ENCODE measurements at regions not wholly inside any gene's neighbourhood (a gene's known extent, or its start where the extent isn't known, plus 50 kb on each side); places are given as distances from the start of the nearest gene placed in this dataset.

DNA sequence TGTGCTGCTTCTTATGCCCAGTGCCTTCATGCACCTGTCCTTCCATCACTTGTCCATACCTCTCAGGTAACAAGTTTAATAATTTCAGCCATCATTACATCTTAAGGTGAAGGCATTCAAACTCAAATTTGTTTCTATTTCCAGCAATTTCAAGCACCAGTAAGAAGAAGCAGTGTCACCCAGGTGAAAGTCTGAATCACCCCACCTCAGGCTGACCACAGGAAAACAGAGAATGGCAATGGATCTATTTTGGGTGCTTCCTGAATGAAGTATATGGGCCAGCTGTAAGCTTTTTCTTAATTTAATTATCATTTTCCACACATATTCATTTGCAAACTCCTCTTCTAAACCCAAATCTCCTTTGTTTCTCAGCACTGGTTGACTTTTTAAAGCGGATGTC, 372.7 kb upstream of the SOX11 start:
- no peaks in the 10 kb centered on the region for H3K27me3 Mint-ChIP-seq
- ChIA-PET POLR2A (ENCODE audit: partially characterized antibody) (no interaction called here), CTCF (ENCODE audit: partially characterized antibody) (no interaction called here)
- H3K27ac Mint-ChIP-seq = no peak overlapping the region
- no peak for DNase-seq
- no peaks in the 10 kb centered on the region for H3K4me1 ChIP-seq (ENCODE audit: insufficient read depth, low read length)
- peaks cover 0 to 10% (median 6%) of the 10 kb centered on the region in 8 donors for H3K9me3 Mint-ChIP-seq
- intact Hi-C loops (cut with micrococcal nuclease) = no loop called here
- no peaks in the 10 kb centered on the region for H3K9me3 ChIP-seq (ENCODE audit: control insufficient read depth in 1 of 2, low read length in 2 of 2)
- H3K36me3 Mint-ChIP-seq = no peaks in the 10 kb centered on the region
- no peak overlapping the region for H3K4me3 ChIP-seq (ENCODE audit: low read length in 2 of 2)
- H3K36me3 ChIP-seq (ENCODE audit: insufficient read depth, low read length) = no peaks in the 10 kb centered on the region
- no peaks in the 10 kb centered on the region for H3K27me3 ChIP-seq (ENCODE audit: insufficient read depth, low read length)
- no peak overlapping the region for H3K4me3 Mint-ChIP-seq
- no peaks in the 10 kb centered on the region for H3K4me1 Mint-ChIP-seq
- no peak overlapping the region for H3K27ac ChIP-seq (ENCODE audit: low read depth, low read length)

DNA sequence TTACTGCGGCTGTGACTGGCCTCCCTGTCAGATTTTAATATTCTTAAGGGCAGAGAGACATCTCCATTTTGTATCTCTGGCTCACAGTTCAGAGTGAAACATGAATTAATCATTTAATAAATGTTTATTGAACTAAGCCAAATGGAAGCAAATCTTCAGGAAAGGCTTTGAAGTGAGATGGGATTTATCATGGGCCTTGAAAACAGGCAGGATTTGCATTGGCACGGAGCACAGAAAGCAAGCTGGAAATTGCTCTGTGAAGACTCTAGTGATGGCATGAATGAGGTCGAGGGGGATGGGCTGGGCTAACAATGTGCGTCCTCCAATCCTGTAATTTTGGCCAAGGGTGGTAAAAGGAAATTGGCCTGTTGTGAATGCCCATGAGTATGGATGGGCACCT, 369.8 kb upstream of the SOX11 start:
- Histone ChIP-seq H3K4me3 (ENCODE audit: low read length in 2 of 2) (no peak overlapping the region), H3K27ac (ENCODE audit: low read depth, low read length) (no peak overlapping the region), H3K36me3 (ENCODE audit: insufficient read depth, low read length) (no peaks in the 10 kb centered on the region), H3K9me3 (ENCODE audit: control insufficient read depth in 1 of 2, low read length in 2 of 2) (no peaks in the 10 kb centered on the region), H3K4me1 (ENCODE audit: insufficient read depth, low read length) (no peaks in the 10 kb centered on the region), H3K27me3 (ENCODE audit: insufficient read depth, low read length) (no peaks in the 10 kb centered on the region)
- CTCF ChIA-PET (ENCODE audit: partially characterized antibody) = no interaction called here
- POLR2A ChIA-PET (ENCODE audit: partially characterized antibody) = no interaction called here
- Mint-ChIP-seq H3K27me3 (no peaks in the 10 kb centered on the region), H3K9me3 (peaks cover 0 to 7% (median 5%) of the 10 kb centered on the region in 8 donors), H3K36me3 (no peaks in the 10 kb centered on the region), H3K4me3 (no peak overlapping the region), H3K4me1 (no peaks in the 10 kb centered on the region), H3K27ac (no peak overlapping the region)
- no peak for DNase-seq
- intact Hi-C loops (cut with micrococcal nuclease) = no loop called here

DNA sequence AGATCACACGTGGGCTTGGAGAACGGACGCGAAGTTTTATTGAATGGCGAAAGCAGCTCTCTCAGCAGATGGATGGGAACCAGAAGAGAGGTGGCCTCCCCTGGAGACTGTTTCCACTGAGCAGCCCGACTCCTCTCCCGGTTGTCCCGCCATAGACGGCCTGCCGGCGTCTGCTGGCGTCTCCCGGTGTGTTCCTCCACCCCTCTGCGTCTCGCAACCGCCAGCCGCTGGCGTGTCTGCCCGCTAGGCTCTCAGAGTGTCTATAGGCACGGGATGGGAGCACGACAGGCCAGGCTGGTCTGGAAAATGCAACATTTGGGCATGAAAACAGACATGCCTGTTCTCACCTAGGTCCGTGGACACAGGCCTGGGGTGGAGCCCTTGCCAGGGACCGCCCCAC, 366.7 kb upstream of the SOX11 start:
- intact Hi-C loops (cut with micrococcal nuclease) = no loop called here
- POLR2A ChIA-PET (ENCODE audit: partially characterized antibody) = no interaction called here
- no peaks in the 10 kb centered on the region for H3K36me3 Mint-ChIP-seq
- CTCF ChIA-PET (ENCODE audit: partially characterized antibody) = no interaction called here
- Histone ChIP-seq H3K27ac (ENCODE audit: low read depth, low read length) (no peak overlapping the region), H3K4me1 (ENCODE audit: insufficient read depth, low read length) (no peaks in the 10 kb centered on the region), H3K4me3 (ENCODE audit: low read length in 2 of 2) (no peak overlapping the region), H3K27me3 (ENCODE audit: insufficient read depth, low read length) (no peaks in the 10 kb centered on the region), H3K9me3 (ENCODE audit: control insufficient read depth in 1 of 2, low read length in 2 of 2) (no peaks in the 10 kb centered on the region), H3K36me3 (ENCODE audit: insufficient read depth, low read length) (no peaks in the 10 kb centered on the region)
- DNase-seq = no peak
- H3K4me3 Mint-ChIP-seq = no peak overlapping the region
- no peaks in the 10 kb centered on the region for H3K4me1 Mint-ChIP-seq
- H3K9me3 Mint-ChIP-seq = peaks cover 0 to 6% (median 2%) of the 10 kb centered on the region in 8 donors
- no peaks in the 10 kb centered on the region for H3K27me3 Mint-ChIP-seq
- H3K27ac Mint-ChIP-seq = no peak overlapping the region

DNA sequence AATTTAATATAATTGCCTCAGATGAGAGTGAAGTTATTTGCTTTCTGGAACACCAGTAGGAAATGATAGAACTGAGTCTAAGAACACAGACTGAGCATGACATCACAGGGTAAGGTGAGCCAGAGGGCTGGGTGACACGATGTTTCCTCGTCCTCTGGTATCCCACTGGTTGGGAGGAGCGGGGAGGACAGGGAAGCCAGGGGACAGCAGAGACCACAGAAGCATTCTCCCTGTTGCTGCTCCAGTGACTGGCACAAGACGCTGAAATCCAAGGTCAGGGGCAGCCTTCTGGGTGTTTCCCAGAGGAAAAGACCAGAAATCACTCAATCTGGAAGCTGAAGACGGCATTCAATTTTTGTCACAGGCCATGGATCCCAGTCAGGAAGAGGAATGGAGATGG, 363.4 kb upstream of the SOX11 start:
- Histone ChIP-seq H3K36me3 (ENCODE audit: insufficient read depth, low read length) (no peaks in the 10 kb centered on the region), H3K4me3 (ENCODE audit: low read length in 2 of 2) (no peak overlapping the region), H3K27ac (ENCODE audit: low read depth, low read length) (no peak overlapping the region), H3K9me3 (ENCODE audit: control insufficient read depth in 1 of 2, low read length in 2 of 2) (no peaks in the 10 kb centered on the region), H3K27me3 (ENCODE audit: insufficient read depth, low read length) (no peaks in the 10 kb centered on the region), H3K4me1 (ENCODE audit: insufficient read depth, low read length) (no peaks in the 10 kb centered on the region)
- no peak overlapping the region for H3K4me3 Mint-ChIP-seq
- H3K36me3 Mint-ChIP-seq = no peaks in the 10 kb centered on the region
- DNase-seq = no peak
- no peaks in the 10 kb centered on the region for H3K4me1 Mint-ChIP-seq
- intact Hi-C loops (cut with micrococcal nuclease) = no loop called here
- no peak overlapping the region for H3K27ac Mint-ChIP-seq
- POLR2A ChIA-PET (ENCODE audit: partially characterized antibody) = no interaction called here
- CTCF ChIA-PET (ENCODE audit: partially characterized antibody) = no interaction called here
- no peaks in the 10 kb centered on the region for H3K27me3 Mint-ChIP-seq
- peaks cover 0 to 6% (median under 1%) of the 10 kb centered on the region in 8 donors for H3K9me3 Mint-ChIP-seq

DNA sequence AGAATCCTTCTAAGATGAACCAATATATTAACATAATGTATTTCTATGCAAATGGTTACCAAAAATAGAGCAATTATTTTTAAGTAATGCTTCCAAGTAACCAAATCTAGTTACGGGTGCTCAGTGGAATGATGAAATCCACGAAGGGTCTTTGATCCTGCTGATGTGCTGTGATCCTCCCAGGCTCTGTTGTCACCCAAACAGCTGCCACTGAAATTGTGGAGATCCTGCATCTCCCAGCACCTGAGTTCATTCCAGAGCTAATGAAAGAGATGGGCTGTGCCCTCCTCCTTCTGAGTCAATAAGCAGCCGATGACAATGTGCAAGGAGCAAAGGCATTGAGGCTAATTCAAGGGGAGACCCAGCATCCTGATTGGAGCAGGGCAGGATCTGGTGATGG, 362.4 kb upstream of the SOX11 start:
- peaks cover 0 to 5% (median 0%) of the 10 kb centered on the region in 8 donors for H3K9me3 Mint-ChIP-seq
- DNase-seq = no peak
- H3K36me3 Mint-ChIP-seq = no peaks in the 10 kb centered on the region
- Histone ChIP-seq H3K4me1 (ENCODE audit: insufficient read depth, low read length) (no peaks in the 10 kb centered on the region), H3K27ac (ENCODE audit: low read depth, low read length) (no peak overlapping the region), H3K9me3 (ENCODE audit: control insufficient read depth in 1 of 2, low read length in 2 of 2) (no peaks in the 10 kb centered on the region), H3K36me3 (ENCODE audit: insufficient read depth, low read length) (no peaks in the 10 kb centered on the region), H3K4me3 (ENCODE audit: low read length in 2 of 2) (no peak overlapping the region), H3K27me3 (ENCODE audit: insufficient read depth, low read length) (no peaks in the 10 kb centered on the region)
- CTCF ChIA-PET (ENCODE audit: partially characterized antibody) = no interaction called here
- no peaks in the 10 kb centered on the region for H3K4me1 Mint-ChIP-seq
- H3K27ac Mint-ChIP-seq = no peak overlapping the region
- POLR2A ChIA-PET (ENCODE audit: partially characterized antibody) = no interaction called here
- H3K27me3 Mint-ChIP-seq = no peaks in the 10 kb centered on the region
- intact Hi-C loops (cut with micrococcal nuclease) = no loop called here
- H3K4me3 Mint-ChIP-seq = no peak overlapping the region

DNA sequence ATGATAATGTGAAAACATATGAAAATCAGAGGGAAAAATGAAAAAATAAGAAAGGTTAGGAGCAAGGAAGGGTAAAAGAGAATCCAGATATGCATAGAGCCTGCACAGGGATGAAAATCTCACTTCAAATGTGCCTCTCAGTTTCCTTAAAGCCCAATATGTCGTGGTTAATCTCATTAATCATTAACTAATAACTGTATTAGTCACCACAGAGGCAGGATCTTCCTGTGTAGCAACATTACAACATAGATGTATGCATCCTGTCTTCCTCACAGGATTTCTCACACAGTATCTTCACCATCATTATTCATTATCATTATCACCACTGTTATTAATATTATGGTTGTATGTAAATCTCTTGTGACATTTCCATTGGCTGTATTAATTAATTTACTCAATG, 361.2 kb upstream of the SOX11 start:
- ChIA-PET CTCF (ENCODE audit: partially characterized antibody) (no interaction called here), POLR2A (ENCODE audit: partially characterized antibody) (no interaction called here)
- intact Hi-C loops (cut with micrococcal nuclease) = no loop called here

DNA sequence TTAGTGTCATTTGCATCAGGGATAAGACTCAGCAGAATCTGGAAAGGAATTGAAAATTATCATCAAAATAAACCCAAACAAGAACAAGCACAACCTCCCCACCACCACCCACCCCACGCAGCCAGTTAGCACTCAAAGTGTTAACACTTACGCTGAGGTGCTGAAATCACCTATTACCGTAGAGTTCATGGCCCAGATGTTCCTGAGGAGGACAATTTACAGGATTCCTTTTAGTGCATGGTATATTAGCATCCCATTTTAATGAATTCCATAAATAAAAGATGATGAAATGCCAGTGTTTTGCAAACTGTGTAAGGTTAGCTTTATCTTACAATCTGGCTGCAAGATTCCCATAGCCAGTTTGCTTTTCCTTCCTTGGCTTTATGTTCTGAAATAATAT, 359.3 kb upstream of the SOX11 start:
- POLR2A ChIA-PET (ENCODE audit: partially characterized antibody) = no interaction called here
- H3K9me3 ChIP-seq (ENCODE audit: control insufficient read depth in 1 of 2, low read length in 2 of 2) = peaks cover 0 to 3% of the 10 kb centered on the region in 2 donors
- H3K4me3 ChIP-seq (ENCODE audit: low read length in 2 of 2) = no peak overlapping the region
- H3K4me1 ChIP-seq (ENCODE audit: insufficient read depth, low read length) = no peaks in the 10 kb centered on the region
- DNase-seq = no peak
- no peaks in the 10 kb centered on the region for H3K36me3 ChIP-seq (ENCODE audit: insufficient read depth, low read length)
- Mint-ChIP-seq H3K9me3 (peaks cover 0 to 5% (median 2%) of the 10 kb centered on the region in 8 donors), H3K27me3 (no peaks in the 10 kb centered on the region), H3K4me1 (no peaks in the 10 kb centered on the region), H3K36me3 (no peaks in the 10 kb centered on the region), H3K27ac (no peak overlapping the region), H3K4me3 (no peak overlapping the region)
- no peak overlapping the region for H3K27ac ChIP-seq (ENCODE audit: low read depth, low read length)
- no peaks in the 10 kb centered on the region for H3K27me3 ChIP-seq (ENCODE audit: insufficient read depth, low read length)
- CTCF ChIA-PET (ENCODE audit: partially characterized antibody) = no interaction called here
- intact Hi-C loops (cut with micrococcal nuclease) = no loop called here

More for the DNA sequence above, 361.2 kb upstream of the SOX11 start:
- Mint-ChIP-seq H3K27me3 (no peaks in the 10 kb centered on the region), H3K27ac (no peak overlapping the region), H3K4me1 (no peaks in the 10 kb centered on the region), H3K9me3 (peaks cover 0 to 5% (median 0%) of the 10 kb centered on the region in 8 donors), H3K4me3 (no peak overlapping the region), H3K36me3 (no peaks in the 10 kb centered on the region)
- DNase-seq = no peak
- Histone ChIP-seq H3K4me3 (ENCODE audit: low read length in 2 of 2) (no peak overlapping the region), H3K36me3 (ENCODE audit: insufficient read depth, low read length) (no peaks in the 10 kb centered on the region), H3K4me1 (ENCODE audit: insufficient read depth, low read length) (no peaks in the 10 kb centered on the region), H3K9me3 (ENCODE audit: control insufficient read depth in 1 of 2, low read length in 2 of 2) (peaks cover 0 to 2% of the 10 kb centered on the region in 2 donors), H3K27ac (ENCODE audit: low read depth, low read length) (no peak overlapping the region), H3K27me3 (ENCODE audit: insufficient read depth, low read length) (no peaks in the 10 kb centered on the region)

DNA sequence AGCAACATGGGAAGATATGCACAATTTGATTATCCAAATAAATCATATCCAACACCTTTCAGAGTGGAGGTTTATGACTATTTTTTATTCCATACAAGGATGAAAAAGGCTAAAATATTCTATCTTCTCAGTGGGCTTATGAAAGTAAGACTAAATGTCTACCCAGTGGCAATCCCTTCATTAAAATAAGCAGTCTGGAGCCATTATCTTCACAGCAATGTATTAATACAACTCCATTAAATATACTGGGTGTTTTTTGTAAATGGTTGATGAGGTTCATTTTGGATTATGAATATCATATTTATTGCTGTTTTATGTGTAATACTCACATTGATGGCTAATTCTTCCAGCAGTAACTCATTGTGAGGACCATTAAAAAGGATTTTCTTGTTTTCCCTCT, 352.7 kb upstream of the SOX11 start:
- Mint-ChIP-seq H3K27me3 (peaks cover 0 to 2% of the 10 kb centered on the region in 2 donors), H3K36me3 (no peaks in the 10 kb centered on the region), H3K4me1 (no peaks in the 10 kb centered on the region), H3K27ac (no peak overlapping the region), H3K9me3 (peaks cover 0 to 7% (median 3%) of the 10 kb centered on the region in 8 donors), H3K4me3 (no peak overlapping the region)
- no peak overlapping the region for H3K4me3 ChIP-seq (ENCODE audit: low read length in 2 of 2)
- no peak for DNase-seq
- peaks cover 0 to 3% of the 10 kb centered on the region in 2 donors for H3K9me3 ChIP-seq (ENCODE audit: control insufficient read depth in 1 of 2, low read length in 2 of 2)
- no peaks in the 10 kb centered on the region for H3K4me1 ChIP-seq (ENCODE audit: insufficient read depth, low read length)
- no peaks in the 10 kb centered on the region for H3K27me3 ChIP-seq (ENCODE audit: insufficient read depth, low read length)
- H3K36me3 ChIP-seq (ENCODE audit: insufficient read depth, low read length) = no peaks in the 10 kb centered on the region
- H3K27ac ChIP-seq (ENCODE audit: low read depth, low read length) = no peak overlapping the region
- intact Hi-C loops (cut with micrococcal nuclease) = no loop called here
- POLR2A ChIA-PET (ENCODE audit: partially characterized antibody) = no interaction called here
- CTCF ChIA-PET (ENCODE audit: partially characterized antibody) = no interaction called here

Data from CD4-positive, alpha-beta memory T cell (primary cell).